Astrocyte (in vitro differentiated cells and primary cell): ENCODE measurements at regions not wholly inside any gene's neighbourhood (a gene's known extent, or its start where the extent isn't known, plus 50 kb on each side); places are given as distances from the start of the nearest gene placed in this dataset.

Source experiments
- DNase-seq: peaks from one replicate; pipeline ENCODE4 v3.0.0-alpha.2; 2010; ENCODE audit warnings: low read depth
- FAIRE-seq: peaks from 2 replicates; lab custom pipeline; 2011; peaks lifted over from hg19 to GRCh38; lab: Jason Lieb, UNC
- H2AFZ ChIP-seq: 2 replicates; pipeline ENCODE4 v1.6.0; 2012; ENCODE audit warnings: low read depth, low read length, inconsistent platforms
- H3K27ac ChIP-seq: 2 replicates; pipeline ENCODE4 v1.5.1; 2011; ENCODE audit warnings: low read depth, low read length, inconsistent platforms
- H3K27me3 ChIP-seq: 2 replicates; pipeline ENCODE4 v1.6.0; 2011; ENCODE audit warnings: low read length, inconsistent platforms; ENCODE audit not compliant: insufficient read depth
- H3K36me3 ChIP-seq: 2 replicates; pipeline ENCODE4 v1.5.1; 2011; ENCODE audit warnings: low read length, inconsistent platforms; ENCODE audit not compliant: insufficient read depth
- H3K4me1 ChIP-seq: 2 replicates; pipeline ENCODE4 v1.5.1; 2011; ENCODE audit warnings: low read length, inconsistent platforms; ENCODE audit not compliant: insufficient read depth
- H3K4me2 ChIP-seq: 2 replicates; pipeline ENCODE4 v1.6.0; 2012; ENCODE audit warnings: low read length, inconsistent platforms
- H3K4me3 ChIP-seq: 2 replicates; pipeline ENCODE4 v1.5.1; 2011; ENCODE audit warnings: low read depth, mild to moderate bottlenecking, low read length, inconsistent platforms; ENCODE audit not compliant: insufficient read depth
- H3K79me2 ChIP-seq: 2 replicates; pipeline ENCODE4 v1.6.0; 2012; ENCODE audit warnings: mild to moderate bottlenecking, low read length, inconsistent platforms; ENCODE audit not compliant: insufficient read depth
- H3K9ac ChIP-seq: 2 replicates; pipeline ENCODE4 v1.6.0; 2012; ENCODE audit warnings: mild to moderate bottlenecking, low read length, inconsistent platforms
- H3K9me3 ChIP-seq: 2 replicates; pipeline ENCODE4 v1.5.1; 2012; ENCODE audit warnings: low read depth, mild to moderate bottlenecking, low read length, inconsistent platforms; ENCODE audit not compliant: insufficient read depth
- H4K20me1 ChIP-seq: 2 replicates; pipeline ENCODE4 v1.6.0; 2012; ENCODE audit warnings: low read length, inconsistent platforms; ENCODE audit not compliant: insufficient read depth
- H3K27ac Mint-ChIP-seq: one replicate; pipeline ENCODE4 v1.8.0; 2021; ENCODE audit warnings: mild to moderate bottlenecking, mixed read lengths; ENCODE audit not compliant: unreplicated experiment
- H3K27me3 Mint-ChIP-seq: one replicate; pipeline ENCODE4 v1.8.0; 2021; ENCODE audit warnings: low read depth, mixed read lengths; ENCODE audit not compliant: unreplicated experiment
- H3K36me3 Mint-ChIP-seq: one replicate; pipeline ENCODE4 v1.8.0; 2021; ENCODE audit warnings: low read depth, mixed read lengths; ENCODE audit not compliant: unreplicated experiment
- H3K4me1 Mint-ChIP-seq: one replicate; pipeline ENCODE4 v1.8.0; 2021; ENCODE audit warnings: low read depth, mixed read lengths; ENCODE audit not compliant: unreplicated experiment
- H3K4me3 Mint-ChIP-seq: one replicate; pipeline ENCODE4 v1.8.0; 2021; ENCODE audit warnings: mild to moderate bottlenecking, moderate library complexity, mixed read lengths; ENCODE audit not compliant: unreplicated experiment
- H3K9me3 Mint-ChIP-seq: one replicate; pipeline ENCODE4 v1.8.0; 2021; ENCODE audit warnings: mild to moderate bottlenecking, mixed read lengths; ENCODE audit not compliant: unreplicated experiment
- EZH2 ChIP-seq: IDR thresholded peaks from 2 replicates; pipeline ENCODE4 v1.6.1; 2012; ENCODE audit warnings: mild to moderate bottlenecking, low read length, inconsistent platforms; ENCODE audit not compliant: insufficient read depth
- TF ChIP-seq, protein P1 (sequence below): IDR thresholded peaks from 2 replicates; pipeline ENCODE4 v1.5.1; 2011; ENCODE audit warnings: low read depth, mild to moderate bottlenecking, inconsistent platforms, low read length, moderate library complexity; ENCODE audit not compliant: insufficient read depth

- Mint-ChIP-seq H3K4me1 (peaks cover 3% of the 10 kb centered on the region), H3K27me3 (peaks cover 3% of the 10 kb centered on the region), H3K9me3 (peaks cover 6% of the 10 kb centered on the region), H3K27ac (no peak overlapping the region), H3K36me3 (no peaks in the 10 kb centered on the region), H3K4me3 (no peak overlapping the region)
- H3K4me3 ChIP-seq = no peak overlapping the region
- H3K36me3 ChIP-seq = no peaks in the 10 kb centered on the region
- no peaks in the 10 kb centered on the region for H3K27me3 ChIP-seq
- no peak overlapping the region for H3K4me2 ChIP-seq
- no peaks in the 10 kb centered on the region for H3K79me2 ChIP-seq
- H3K27ac ChIP-seq = no peak overlapping the region
- H3K9me3 ChIP-seq = no peaks in the 10 kb centered on the region
- no peak overlapping the region for H2AFZ ChIP-seq
- H3K4me1 ChIP-seq = no peaks in the 10 kb centered on the region
- DNase-seq (no peak), FAIRE-seq (no peak)
- H3K9ac ChIP-seq = no peak overlapping the region
- no peaks in the 10 kb centered on the region for H4K20me1 ChIP-seq
- TF ChIP-seq, protein P1, sequence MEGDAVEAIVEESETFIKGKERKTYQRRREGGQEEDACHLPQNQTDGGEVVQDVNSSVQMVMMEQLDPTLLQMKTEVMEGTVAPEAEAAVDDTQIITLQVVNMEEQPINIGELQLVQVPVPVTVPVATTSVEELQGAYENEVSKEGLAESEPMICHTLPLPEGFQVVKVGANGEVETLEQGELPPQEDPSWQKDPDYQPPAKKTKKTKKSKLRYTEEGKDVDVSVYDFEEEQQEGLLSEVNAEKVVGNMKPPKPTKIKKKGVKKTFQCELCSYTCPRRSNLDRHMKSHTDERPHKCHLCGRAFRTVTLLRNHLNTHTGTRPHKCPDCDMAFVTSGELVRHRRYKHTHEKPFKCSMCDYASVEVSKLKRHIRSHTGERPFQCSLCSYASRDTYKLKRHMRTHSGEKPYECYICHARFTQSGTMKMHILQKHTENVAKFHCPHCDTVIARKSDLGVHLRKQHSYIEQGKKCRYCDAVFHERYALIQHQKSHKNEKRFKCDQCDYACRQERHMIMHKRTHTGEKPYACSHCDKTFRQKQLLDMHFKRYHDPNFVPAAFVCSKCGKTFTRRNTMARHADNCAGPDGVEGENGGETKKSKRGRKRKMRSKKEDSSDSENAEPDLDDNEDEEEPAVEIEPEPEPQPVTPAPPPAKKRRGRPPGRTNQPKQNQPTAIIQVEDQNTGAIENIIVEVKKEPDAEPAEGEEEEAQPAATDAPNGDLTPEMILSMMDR = no peak
- no peak for TF ChIP-seq EZH2
Observed at GRCh38 chr12:105911966-105912365, 226.8 kb downstream of the NUAK1 start.

- no peaks in the 10 kb centered on the region for H3K36me3 ChIP-seq
- FAIRE-seq (no peak), DNase-seq (peak; percentile 87)
- no peaks in the 10 kb centered on the region for H3K9me3 ChIP-seq
- Mint-ChIP-seq H3K36me3 (no peaks in the 10 kb centered on the region), H3K4me1 (peaks cover 3% of the 10 kb centered on the region), H3K27ac (no peak overlapping the region), H3K4me3 (no peak overlapping the region), H3K9me3 (peaks cover 6% of the 10 kb centered on the region), H3K27me3 (peaks cover 3% of the 10 kb centered on the region)
- H3K4me1 ChIP-seq = no peaks in the 10 kb centered on the region
- H3K27me3 ChIP-seq = no peaks in the 10 kb centered on the region
- H4K20me1 ChIP-seq = no peaks in the 10 kb centered on the region
- no peak overlapping the region for H2AFZ ChIP-seq
- H3K9ac ChIP-seq = no peak overlapping the region
- no peak overlapping the region for H3K4me3 ChIP-seq
- H3K27ac ChIP-seq = no peak overlapping the region
- H3K79me2 ChIP-seq = no peaks in the 10 kb centered on the region
- no peak overlapping the region for H3K4me2 ChIP-seq
- TF ChIP-seq EZH2 = no peak
- TF ChIP-seq, protein P1 = no peak
Observed at GRCh38 chr12:105912882-105913678, 225.7 kb downstream of the NUAK1 start.
